HCT116 (cell line): ENCODE measurements at regions not wholly inside any gene's neighbourhood (a gene's known extent, or its start where the extent isn't known, plus 50 kb on each side); places are given as distances from the start of the nearest gene placed in this dataset.

ENCODE experiments used
- ATAC-seq: fragments of 200-7000 bp; cut with Tn5 transposase; 2 replicates; pipeline ENCODE4 v1.9.1; 2020; ENCODE audit warnings: mild to moderate bottlenecking, moderate library complexity
- BruUV-seq: library from RNA; stranded (reverse); fragments of 400-500 nt; replicated peaks from 2 replicates; lab custom pipeline; 2021; lab: Mats Ljungman, UMichigan
- CTCF ChIA-PET: fragments of 300-600 bp; sonication (Branson Sonifier 250); formaldehyde crosslinking; loops from one replicate; lab custom pipeline; 2021; ENCODE audit warnings: antibody characterized with exemption; lab: Charles Lee
- POLR2A ChIA-PET: fragments of 300-600, 350-600 bp; sonication (Branson Sonifier 250); formaldehyde crosslinking; loops from one replicate; lab custom pipeline; 2021; ENCODE audit warnings: antibody characterized with exemption; lab: Charles Lee
- RAD21 ChIA-PET, 2 experiments: fragments of 300-600 bp; sonication (Branson Sonifier 250); formaldehyde crosslinking; loops; one replicate each; lab custom pipeline; 2023; ENCODE audit warnings: low total read pairs in 2 of 2; ENCODE audit not compliant: uncharacterized antibody in 2 of 2, unreplicated experiment in 2 of 2, low non-redundant PET in 1 of 2; lab: Charles Lee
- DNase-seq: peaks from one replicate; pipeline ENCODE4 v3.0.0-alpha.2; 2010; ENCODE audit warnings: low read depth, low spot score
- H2AFZ ChIP-seq: fragments of 200-600 bp; shearing (Covaris generic), sonication (generic); 2 replicates; pipeline ENCODE4 v1.6.1; 2017; ENCODE audit warnings: low read depth, mixed run types, mixed read lengths, antibody characterized with exemption, low read length; ENCODE audit not compliant: poor library complexity, severe bottlenecking
- H3K27ac ChIP-seq: 2 replicates; pipeline ENCODE4 v1.5.1; 2012; ENCODE audit warnings: low read depth, low read length
- H3K27me3 ChIP-seq: fragments of 200-600 bp; sonication (generic); 2 replicates; pipeline ENCODE4 v1.6.1; 2016; ENCODE audit warnings: mixed run types, low read length, mixed read lengths; ENCODE audit not compliant: insufficient read depth
- H3K36me3 ChIP-seq, 2 experiments: fragments of 200-500 bp in 1 of 2; fragments of 200-600 bp in 1 of 2; sonication (Bioruptor generic) in 1 of 2; sonication (generic) in 1 of 2; 2 replicates each; pipeline versions ENCODE4 v1.5.1 to v1.6.1; 2014 to 2016; ENCODE audit warnings: low read length in 2 of 2, inconsistent platforms in 1 of 2, mixed read lengths in 1 of 2, mixed run types in 1 of 2; ENCODE audit not compliant: insufficient read depth in 2 of 2, control insufficient read depth in 1 of 2
- H3K4me1 ChIP-seq, 2 experiments: fragments of 200-600 bp in 1 of 2; sonication (generic) in 1 of 2; 2 replicates each; pipeline versions ENCODE4 v1.5.1 to v1.6.1; 2012 to 2017; ENCODE audit warnings: low read length in 2 of 2, inconsistent platforms in 1 of 2, mild to moderate bottlenecking in 1 of 2, mixed read lengths in 1 of 2, mixed run types in 1 of 2, moderate library complexity in 1 of 2; ENCODE audit not compliant: insufficient read depth in 2 of 2, control insufficient read depth in 1 of 2
- H3K4me2 ChIP-seq: fragments of 200-600 bp; sonication (generic); 2 replicates; pipeline ENCODE4 v1.6.1; 2017; ENCODE audit warnings: mixed run types, low read length, mixed read lengths
- H3K4me3 ChIP-seq, 2 experiments: fragments of 200-600 bp in 1 of 2; sonication (generic) in 1 of 2; replicated peaks in 1 of 2; 2 replicates each; pipeline ENCODE4 v1.5.1; 2011 to 2016; ENCODE audit warnings: low read length in 2 of 2, control low read depth in 1 of 2, low read depth in 1 of 2, mild to moderate bottlenecking in 1 of 2, mixed read lengths in 1 of 2, mixed run types in 1 of 2
- H3K79me2 ChIP-seq: fragments of 200-600 bp; sonication (generic); 2 replicates; pipeline ENCODE4 v1.6.1; 2017; ENCODE audit warnings: mild to moderate bottlenecking, mixed run types, low read length, moderate library complexity, mixed read lengths; ENCODE audit not compliant: insufficient read depth
- H3K9ac ChIP-seq: fragments of 200-600 bp; sonication (generic); 2 replicates; pipeline ENCODE4 v1.6.1; 2016; ENCODE audit warnings: low read length, mixed read lengths
- H3K9me2 ChIP-seq: fragments of 200-600 bp; sonication (generic), shearing (Covaris generic); 2 replicates; pipeline ENCODE4 v1.6.1; 2017; ENCODE audit warnings: mixed run types, mild to moderate bottlenecking, moderate library complexity; ENCODE audit not compliant: insufficient read depth
- H3K9me3 ChIP-seq, 2 experiments: fragments of 200-500 bp in 1 of 2; fragments of 200-600 bp in 1 of 2; sonication (Bioruptor generic) in 1 of 2; sonication (generic) in 1 of 2; 2 replicates each; pipeline ENCODE4 v1.6.1; 2014 to 2017; ENCODE audit warnings: low read length in 2 of 2, mixed read lengths in 2 of 2, inconsistent platforms in 1 of 2, low read depth in 1 of 2, mild to moderate bottlenecking in 1 of 2, mixed run types in 1 of 2, moderate library complexity in 1 of 2; ENCODE audit not compliant: control insufficient read depth in 1 of 2, insufficient read depth in 1 of 2
- H4K20me1 ChIP-seq: fragments of 200-600 bp; sonication (generic), shearing (Covaris generic); 2 replicates; pipeline ENCODE4 v1.6.1; 2017; ENCODE audit warnings: mixed run types, mild to moderate bottlenecking, moderate library complexity; ENCODE audit not compliant: insufficient read depth
- CEBPB ChIP-seq: IDR thresholded peaks from 2 replicates; pipeline ENCODE4 v1.6.1; 2012; ENCODE audit warnings: low read depth
- CTCF ChIP-seq, 3 experiments: fragments of 200-600 bp in 1 of 3; sonication (generic) in 1 of 3; IDR thresholded peaks in 2 of 3; conservative IDR thresholded peaks in 1 of 3; 2 replicates each; pipeline ENCODE4 v1.5.1; 2012 to 2017; ENCODE audit warnings: low read depth in 2 of 3, low read length in 2 of 3, antibody characterized with exemption in 1 of 3, borderline replicate concordance in 1 of 3, control low read depth in 1 of 3, mild to moderate bottlenecking in 1 of 3, mixed read lengths in 1 of 3, mixed run types in 1 of 3, moderate library complexity in 1 of 3; ENCODE audit not compliant: insufficient read depth in 1 of 3
- EGR1 ChIP-seq: IDR thresholded peaks from 2 replicates; pipeline ENCODE4 v1.6.1; 2012; ENCODE audit warnings: low read depth
- EZH2 ChIP-seq: fragments of 200-600 bp; sonication (generic); IDR thresholded peaks from 2 replicates; pipeline ENCODE4 v1.6.1; 2017; ENCODE audit warnings: antibody characterized with exemption, mixed run types
- JUND ChIP-seq: IDR thresholded peaks from 2 replicates; pipeline ENCODE4 v1.6.1; 2012
- MAX ChIP-seq: IDR thresholded peaks from 2 replicates; pipeline ENCODE4 v1.6.1; 2012
- POLR2A ChIP-seq: IDR thresholded peaks from 2 replicates; pipeline ENCODE4 v1.7.0; 2011; ENCODE audit warnings: borderline replicate concordance; ENCODE audit not compliant: insufficient read depth, insufficient read length; ENCODE audit errors: extremely low read depth
- SIN3A ChIP-seq: IDR thresholded peaks from 2 replicates; pipeline ENCODE4 v1.6.1; 2012; ENCODE audit warnings: low read depth
- SRF ChIP-seq: IDR thresholded peaks from 2 replicates; pipeline ENCODE4 v1.6.1; 2012; ENCODE audit warnings: low read depth
- TCF7L2 ChIP-seq: IDR thresholded peaks from 2 replicates; pipeline ENCODE4 v1.7.0; 2011; ENCODE audit warnings: borderline replicate concordance, inconsistent platforms; ENCODE audit not compliant: insufficient read depth, insufficient read length; ENCODE audit errors: extremely low read depth
- YY1 ChIP-seq: IDR thresholded peaks from 2 replicates; pipeline ENCODE4 v1.6.1; 2011; ENCODE audit warnings: low read length, low read depth, moderate library complexity, mild to moderate bottlenecking; ENCODE audit not compliant: insufficient replicate concordance; ENCODE audit errors: extremely low read depth
- ZFX ChIP-seq: fragments of 450-650 bp; IDR thresholded peaks from 2 replicates; pipeline ENCODE4 v1.6.1; 2017
- ZNF274 ChIP-seq: fragments of 200-500 bp; sonication (Bioruptor generic); IDR thresholded peaks from 2 replicates; pipeline ENCODE4 v1.6.1; 2014; ENCODE audit warnings: mild to moderate bottlenecking, low read depth, low read length, inconsistent platforms
- intact Hi-C: fragments of 100-400 bp; cut with micrococcal nuclease; formaldehyde crosslinking; loops from 2 replicates; pipeline ENCODE4 v1.10.0; 2022

- Histone ChIP-seq H3K36me3 (no peaks in the 10 kb centered on the region), H3K9me2 (no peaks in the 10 kb centered on the region), H3K4me3 (no peak overlapping the region), H3K4me1 (no peaks in the 10 kb centered on the region), H3K79me2 (no peaks in the 10 kb centered on the region), H3K9ac (no peak overlapping the region), H4K20me1 (no peaks in the 10 kb centered on the region), H2AFZ (no peak overlapping the region), H3K27me3 (peaks cover 82% of the 10 kb centered on the region), H3K27ac (no peak overlapping the region), H3K9me3 (no peaks in the 10 kb centered on the region), H3K4me2 (no peak overlapping the region)
- DNase-seq (no peak), ATAC-seq (no peak)
- RAD21 ChIA-PET: no interaction called here
- POLR2A ChIA-PET: no interaction called here
- no TSS peak for BruUV-seq
- intact Hi-C loops: loop anchor here (5.0 to 10.0 kb wide), 2 partner anchors 124 to 467 kb away; no protein-coding TSS in a partner anchor
- TF ChIP-seq EZH2 (no peak), YY1 (no peak), CTCF (IDR thresholded peaks at IDR 0.05 in 2 of 3, conservative IDR thresholded peaks at IDR 0.05 in 1 of 3; ENCODE audit: borderline replicate concordance in 1 of 3, insufficient read depth in 1 of 3, low read depth in 2 of 3, low read length in 2 of 3) (no peak), EGR1 (no peak), MAX (no peak)
- CTCF ChIA-PET: no interaction called here
Observed at GRCh38 chr12:114478865-114479264, 72.9 kb upstream of the TBX5 start.

GRCh38 chr12:114477989-114478395 is 72.0 kb upstream of the TBX5 start:
- Histone ChIP-seq H3K4me1 (no peaks in the 10 kb centered on the region), H3K9ac (no peak overlapping the region), H4K20me1 (no peaks in the 10 kb centered on the region), H3K4me2 (no peak overlapping the region), H3K4me3 (no peak overlapping the region), H2AFZ (no peak overlapping the region), H3K27me3 (peaks cover 85% of the 10 kb centered on the region), H3K27ac (no peak overlapping the region), H3K79me2 (no peaks in the 10 kb centered on the region), H3K36me3 (no peaks in the 10 kb centered on the region), H3K9me3 (no peaks in the 10 kb centered on the region), H3K9me2 (no peaks in the 10 kb centered on the region)
- ATAC-seq: no peak
- CTCF ChIA-PET: interaction anchor here (1.0 kb wide), 1 partner anchor 511 kb away, joined by 3 read pairs; no protein-coding TSS in a partner anchor
- no TSS peak for BruUV-seq
- POLR2A ChIA-PET: no interaction called here
- no peak for TF ChIP-seq SRF
- TF ChIP-seq ZNF274: no peak
- TF ChIP-seq CEBPB: no peak
- TF ChIP-seq ZFX: no peak
- no peak for TF ChIP-seq CTCF (IDR thresholded peaks at IDR 0.05 in 2 of 3, conservative IDR thresholded peaks at IDR 0.05 in 1 of 3; ENCODE audit: borderline replicate concordance in 1 of 3, insufficient read depth in 1 of 3, low read depth in 2 of 3, low read length in 2 of 3)
- no peak for TF ChIP-seq SIN3A
- TF ChIP-seq JUND: no peak
- TF ChIP-seq POLR2A: no peak
- TF ChIP-seq TCF7L2: no peak
- intact Hi-C loops: loop anchor here (5.0 to 10.0 kb wide), 2 partner anchors 123 to 466 kb away; no protein-coding TSS in a partner anchor
- RAD21 ChIA-PET: no interaction called here
- no peak for DNase-seq
